Endodermal cell (in vitro differentiated cells): ENCODE measurements at regions not wholly inside any gene's neighbourhood (a gene's known extent, or its start where the extent isn't known, plus 50 kb on each side); places are given as distances from the start of the nearest gene placed in this dataset.

ENCODE experiments used
- DNase-seq: peaks from one replicate; pipeline ENCODE4 v3.0.0-alpha.2; 2017
- H3K27ac ChIP-seq: 2 replicates; pipeline ENCODE4 v1.5.1; 2013; ENCODE audit warnings: mild to moderate bottlenecking, low read depth, low read length, moderate library complexity
- H3K27me3 ChIP-seq: 2 replicates; pipeline ENCODE4 v1.6.1; 2013; ENCODE audit warnings: mild to moderate bottlenecking, low read length, moderate library complexity; ENCODE audit not compliant: insufficient read depth, control insufficient read depth, poor library complexity, severe bottlenecking
- H3K36me3 ChIP-seq: 2 replicates; pipeline ENCODE4 v1.7.0; 2013; ENCODE audit warnings: mild to moderate bottlenecking, low read length, moderate library complexity; ENCODE audit not compliant: control insufficient read depth, insufficient read depth
- H3K4me1 ChIP-seq: one replicate; pipeline ENCODE4 v1.7.0; 2013; ENCODE audit warnings: low read length; ENCODE audit not compliant: control insufficient read depth, insufficient read depth
- H3K4me3 ChIP-seq: 2 replicates; pipeline ENCODE4 v1.5.1; 2013; ENCODE audit warnings: mild to moderate bottlenecking, low read length, moderate library complexity
- H3K9ac ChIP-seq: 2 replicates; pipeline ENCODE4 v1.6.1; 2013; ENCODE audit warnings: mild to moderate bottlenecking, low read length, moderate library complexity; ENCODE audit not compliant: poor library complexity, severe bottlenecking; ENCODE audit errors: extremely low read depth
- H3K9me3 ChIP-seq: 2 replicates; pipeline ENCODE4 v1.6.1; 2013; ENCODE audit warnings: mild to moderate bottlenecking, low read length, moderate library complexity; ENCODE audit not compliant: control insufficient read depth
- H3K27ac Mint-ChIP-seq: 2 replicates; pipeline ENCODE4 v1.8.0; 2020; ENCODE audit warnings: mixed read lengths
- H3K27me3 Mint-ChIP-seq: 2 replicates; pipeline ENCODE4 v1.8.0; 2021; ENCODE audit warnings: mild to moderate bottlenecking, mixed read lengths; ENCODE audit not compliant: insufficient read depth
- H3K36me3 Mint-ChIP-seq: 2 replicates; pipeline ENCODE4 v1.8.0; 2020; ENCODE audit warnings: low read depth, mixed read lengths
- H3K4me1 Mint-ChIP-seq: 2 replicates; pipeline ENCODE4 v1.8.0; 2020; ENCODE audit warnings: mixed read lengths
- H3K4me3 Mint-ChIP-seq: 2 replicates; pipeline ENCODE4 v1.8.0; 2020; ENCODE audit warnings: mild to moderate bottlenecking, moderate library complexity, mixed read lengths
- H3K9me3 Mint-ChIP-seq: 2 replicates; pipeline ENCODE4 v1.8.0; 2020; ENCODE audit warnings: mild to moderate bottlenecking, mixed read lengths
- CTCF ChIP-seq: fragments of 200-600 bp; sonication (generic); conservative IDR thresholded peaks from 2 replicates; pipeline ENCODE4 v1.5.0; 2021; ENCODE audit warnings: antibody characterized with exemption, mild to moderate bottlenecking
- WGBS, 2 experiments: methylation state at CpG; one replicate each; pipeline versions ENCODE4 v1.1.5 to v1.1.7; 2013; ENCODE audit warnings: missing lambda C conversion rate in 2 of 2, mixed read lengths in 1 of 2; ENCODE audit not compliant: insufficient coverage in 1 of 2, insufficient read length in 1 of 2; 5-methylcytosine and 5-hydroxymethylcytosine counted together

- Mint-ChIP-seq H3K27ac (no peak overlapping the region), H3K4me3 (no peak overlapping the region), H3K27me3 (no peaks in the 10 kb centered on the region), H3K4me1 (no peaks in the 10 kb centered on the region), H3K36me3 (no peaks in the 10 kb centered on the region), H3K9me3 (no peaks in the 10 kb centered on the region)
- no peaks in the 10 kb centered on the region for H3K4me1 ChIP-seq
- DNase-seq = no peak
- H3K4me3 ChIP-seq = no peak overlapping the region
- TF ChIP-seq CTCF = no peak
- H3K9ac ChIP-seq = no peak overlapping the region
- H3K27me3 ChIP-seq = no peaks in the 10 kb centered on the region
- H3K27ac ChIP-seq = no peak overlapping the region
- no peaks in the 10 kb centered on the region for H3K9me3 ChIP-seq
- 94 to 95% methylated on average over 2 of the region's 2 CpGs for WGBS, 2 experiments
- no peaks in the 10 kb centered on the region for H3K36me3 ChIP-seq
These were observed 399.0 kb upstream of the ARRDC4 start for GRCh38 chr15:97561529-97561928.

- Histone ChIP-seq H3K9me3 (no peaks in the 10 kb centered on the region), H3K27ac (no peak overlapping the region), H3K9ac (no peak overlapping the region), H3K27me3 (no peaks in the 10 kb centered on the region), H3K4me3 (no peak overlapping the region), H3K4me1 (no peaks in the 10 kb centered on the region), H3K36me3 (no peaks in the 10 kb centered on the region)
- TF ChIP-seq CTCF = no peak
- Mint-ChIP-seq H3K4me3 (no peak overlapping the region), H3K27me3 (no peaks in the 10 kb centered on the region), H3K4me1 (no peaks in the 10 kb centered on the region), H3K9me3 (no peaks in the 10 kb centered on the region), H3K36me3 (no peaks in the 10 kb centered on the region), H3K27ac (no peak overlapping the region)
- no peak for DNase-seq
- 92 to 97% methylated on average over 3 of the region's 3 CpGs for WGBS, 2 experiments
These were observed 397.0 kb upstream of the ARRDC4 start for GRCh38 chr15:97563516-97563915.

- peaks cover 7% of the 10 kb centered on the region for H3K9me3 ChIP-seq
- H3K27ac ChIP-seq = no peak overlapping the region
- no peaks in the 10 kb centered on the region for H3K4me1 ChIP-seq
- H3K4me1 Mint-ChIP-seq = no peaks in the 10 kb centered on the region
- DNase-seq = no peak
- no peak for TF ChIP-seq CTCF
- H3K36me3 Mint-ChIP-seq = no peaks in the 10 kb centered on the region
- H3K27me3 ChIP-seq = no peaks in the 10 kb centered on the region
- no peak overlapping the region for H3K4me3 Mint-ChIP-seq
- H3K27ac Mint-ChIP-seq = no peak overlapping the region
- H3K27me3 Mint-ChIP-seq = no peaks in the 10 kb centered on the region
- H3K9ac ChIP-seq = no peak overlapping the region
- H3K36me3 ChIP-seq = no peaks in the 10 kb centered on the region
- H3K4me3 ChIP-seq = no peak overlapping the region
- H3K9me3 Mint-ChIP-seq = peaks cover 10% of the 10 kb centered on the region
These were observed 393.5 kb upstream of the ARRDC4 start for GRCh38 chr15:97566961-97567360.
